ENCODE measurements at regions not wholly inside any gene's neighbourhood (a gene's known extent, or its start where the extent isn't known, plus 50 kb on each side); places are given as distances from the start of the nearest gene placed in this dataset.

GRCh38 chr12:107449891-107450290 lies 235.7 kb upstream of the PWP1 start:
- H3K4me1 ChIP-seq (ENCODE audit: control insufficient read depth, insufficient read depth, low read length) = no peaks in the 10 kb centered on the region
- H3K9me3 ChIP-seq (ENCODE audit: control insufficient read depth in 2 of 2, low read length in 2 of 2) = no peaks in the 10 kb centered on the region
- no peak overlapping the region for H3K4me3 ChIP-seq (ENCODE audit: low read length in 2 of 2)
- peaks cover 0 to 2% of the 10 kb centered on the region in 2 donors for H3K27me3 ChIP-seq (ENCODE audit: control insufficient read depth in 1 of 2, insufficient read depth in 2 of 2, low read length in 2 of 2)
- no peaks in the 10 kb centered on the region for H3K36me3 ChIP-seq (ENCODE audit: control insufficient read depth in 2 of 2, insufficient read depth in 2 of 2, low read length in 2 of 2)
- no peak overlapping the region for H3K9ac ChIP-seq (ENCODE audit: low read length in 2 of 2)
- H3K27ac ChIP-seq (ENCODE audit: low read length) = no peak overlapping the region

DNA sequence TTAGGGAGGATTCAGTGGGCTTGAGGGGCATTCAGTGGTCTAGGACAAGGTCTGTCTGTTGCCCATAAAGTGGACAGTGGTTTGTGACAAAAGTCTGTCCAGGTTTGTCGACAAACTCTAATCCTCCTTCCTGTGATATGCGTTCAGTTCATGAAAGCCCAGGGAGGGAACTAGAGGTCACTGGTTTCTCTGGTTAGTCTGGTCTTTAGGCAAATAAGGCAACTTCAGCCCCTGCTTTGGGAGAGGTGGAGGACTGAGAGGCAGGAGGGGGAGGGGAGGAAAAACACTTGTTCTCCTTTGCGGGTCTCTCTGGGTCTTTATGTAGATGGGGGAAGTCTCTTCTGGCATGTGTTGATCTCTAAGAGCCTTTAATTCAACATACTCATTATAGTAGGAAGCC lies 235.1 kb upstream of the PWP1 start:
- Histone ChIP-seq H3K4me1 (ENCODE audit: control insufficient read depth, insufficient read depth, low read length) (no peaks in the 10 kb centered on the region), H3K36me3 (ENCODE audit: control insufficient read depth in 2 of 2, insufficient read depth in 2 of 2, low read length in 2 of 2) (no peaks in the 10 kb centered on the region), H3K27ac (ENCODE audit: low read length) (no peak overlapping the region), H3K9me3 (ENCODE audit: control insufficient read depth in 2 of 2, low read length in 2 of 2) (no peaks in the 10 kb centered on the region), H3K27me3 (ENCODE audit: control insufficient read depth in 1 of 2, insufficient read depth in 2 of 2, low read length in 2 of 2) (peaks cover 0 to 2% of the 10 kb centered on the region in 2 donors), H3K9ac (ENCODE audit: low read length in 2 of 2) (no peak overlapping the region), H3K4me3 (ENCODE audit: low read length in 2 of 2) (no peak overlapping the region)

GRCh38 chr12:107451246-107451645 lies 234.4 kb upstream of the PWP1 start:
- H3K9ac ChIP-seq (ENCODE audit: low read length in 2 of 2) = no peak overlapping the region
- H3K4me3 ChIP-seq (ENCODE audit: low read length in 2 of 2) = no peak overlapping the region

DNA sequence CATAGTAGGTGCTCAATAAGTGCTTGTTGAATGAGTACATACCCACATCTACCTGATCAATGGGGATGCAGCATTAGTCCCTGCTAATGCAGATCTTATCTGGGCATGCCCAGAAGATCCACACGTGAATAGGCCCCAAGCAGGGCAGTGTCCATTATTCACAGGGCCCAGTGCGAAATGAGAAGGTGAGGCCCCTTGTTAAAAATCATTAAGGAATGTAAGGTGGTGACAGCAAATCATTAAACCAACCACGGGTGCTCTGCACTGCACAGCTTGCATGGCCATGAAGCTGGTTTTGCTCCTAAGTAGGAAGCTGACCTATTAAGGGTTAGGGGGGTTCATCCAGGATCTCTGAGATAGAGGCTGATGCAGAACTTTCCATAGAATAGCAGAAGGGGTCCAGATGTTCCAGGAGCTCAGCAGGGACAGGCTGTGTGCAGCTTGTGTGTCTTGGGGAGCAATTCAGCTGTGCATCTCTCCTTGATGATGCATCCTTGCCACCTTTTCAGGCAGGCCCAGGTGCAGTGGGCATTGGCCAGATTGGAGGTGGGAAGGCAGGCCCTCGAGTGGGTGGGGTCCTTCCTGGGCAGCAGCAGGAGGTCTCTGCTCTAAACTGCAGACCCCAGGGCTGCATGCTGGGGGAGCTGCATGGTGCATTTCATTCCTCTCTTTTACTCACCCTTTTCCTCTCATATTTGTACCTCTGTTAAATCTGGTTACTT lies 231.3 kb upstream of the PWP1 start:
- no peak overlapping the region for H3K27ac ChIP-seq (ENCODE audit: low read length)
- no peaks in the 10 kb centered on the region for H3K36me3 ChIP-seq (ENCODE audit: control insufficient read depth in 2 of 2, insufficient read depth in 2 of 2, low read length in 2 of 2)
- H3K4me1 ChIP-seq (ENCODE audit: control insufficient read depth, insufficient read depth, low read length) = no peaks in the 10 kb centered on the region
- H3K27me3 ChIP-seq (ENCODE audit: control insufficient read depth in 1 of 2, insufficient read depth in 2 of 2, low read length in 2 of 2) = peaks cover 0 to 2% of the 10 kb centered on the region in 2 donors
- H3K9me3 ChIP-seq (ENCODE audit: control insufficient read depth in 2 of 2, low read length in 2 of 2) = no peaks in the 10 kb centered on the region
- H3K4me3 ChIP-seq (ENCODE audit: low read length in 2 of 2) = no peak overlapping the region
- no peak overlapping the region for H3K9ac ChIP-seq (ENCODE audit: low read length in 2 of 2)

More at GRCh38 chr12:107451246-107451645, 234.4 kb upstream of the PWP1 start:
- Histone ChIP-seq H3K36me3 (ENCODE audit: control insufficient read depth in 2 of 2, insufficient read depth in 2 of 2, low read length in 2 of 2) (no peaks in the 10 kb centered on the region), H3K27me3 (ENCODE audit: control insufficient read depth in 1 of 2, insufficient read depth in 2 of 2, low read length in 2 of 2) (peaks cover 0 to 2% of the 10 kb centered on the region in 2 donors), H3K9me3 (ENCODE audit: control insufficient read depth in 2 of 2, low read length in 2 of 2) (no peaks in the 10 kb centered on the region), H3K4me1 (ENCODE audit: control insufficient read depth, insufficient read depth, low read length) (no peaks in the 10 kb centered on the region), H3K27ac (ENCODE audit: low read length) (no peak overlapping the region)

GRCh38 chr12:107457362-107457935 lies 228.2 kb upstream of the PWP1 start:
- Histone ChIP-seq H3K4me3 (ENCODE audit: low read length in 2 of 2) (no peak overlapping the region), H3K9me3 (ENCODE audit: control insufficient read depth in 2 of 2, low read length in 2 of 2) (no peaks in the 10 kb centered on the region), H3K4me1 (ENCODE audit: control insufficient read depth, insufficient read depth, low read length) (no peaks in the 10 kb centered on the region), H3K27ac (ENCODE audit: low read length) (no peak overlapping the region), H3K27me3 (ENCODE audit: control insufficient read depth in 1 of 2, insufficient read depth in 2 of 2, low read length in 2 of 2) (no peaks in the 10 kb centered on the region), H3K36me3 (ENCODE audit: control insufficient read depth in 2 of 2, insufficient read depth in 2 of 2, low read length in 2 of 2) (no peaks in the 10 kb centered on the region), H3K9ac (ENCODE audit: low read length in 2 of 2) (no peak overlapping the region)

GRCh38 chr12:107458163-107458562 lies 227.4 kb upstream of the PWP1 start:
- H3K9me3 ChIP-seq (ENCODE audit: control insufficient read depth in 2 of 2, low read length in 2 of 2) = no peaks in the 10 kb centered on the region
- no peaks in the 10 kb centered on the region for H3K4me1 ChIP-seq (ENCODE audit: control insufficient read depth, insufficient read depth, low read length)
- H3K27ac ChIP-seq (ENCODE audit: low read length) = no peak overlapping the region
- H3K4me3 ChIP-seq (ENCODE audit: low read length in 2 of 2) = no peak overlapping the region
- H3K27me3 ChIP-seq (ENCODE audit: control insufficient read depth in 1 of 2, insufficient read depth in 2 of 2, low read length in 2 of 2) = no peaks in the 10 kb centered on the region
- H3K36me3 ChIP-seq (ENCODE audit: control insufficient read depth in 2 of 2, insufficient read depth in 2 of 2, low read length in 2 of 2) = no peaks in the 10 kb centered on the region
- no peak overlapping the region for H3K9ac ChIP-seq (ENCODE audit: low read length in 2 of 2)

DNA sequence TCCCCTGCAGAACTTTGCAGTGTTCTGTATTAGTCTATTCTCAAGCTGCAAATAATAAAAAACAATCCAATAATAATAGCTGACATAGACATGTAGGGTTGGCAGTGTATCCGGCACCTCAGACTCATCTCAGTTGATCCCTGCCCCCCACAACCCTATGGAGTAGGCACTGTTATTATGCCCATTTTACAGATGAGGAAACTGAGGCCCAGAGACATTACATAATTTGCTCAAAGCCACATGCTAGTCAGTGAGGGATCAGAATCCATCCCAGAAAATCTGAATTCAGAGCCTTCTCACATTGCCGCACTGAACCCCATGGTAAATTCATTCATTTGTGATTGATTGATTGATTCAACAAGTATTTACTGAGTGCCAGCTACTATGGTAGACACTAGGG lies 226.6 kb upstream of the PWP1 start:
- Histone ChIP-seq H3K4me3 (ENCODE audit: low read length in 2 of 2) (no peak overlapping the region), H3K4me1 (ENCODE audit: control insufficient read depth, insufficient read depth, low read length) (no peaks in the 10 kb centered on the region), H3K27me3 (ENCODE audit: control insufficient read depth in 1 of 2, insufficient read depth in 2 of 2, low read length in 2 of 2) (no peaks in the 10 kb centered on the region), H3K9me3 (ENCODE audit: control insufficient read depth in 2 of 2, low read length in 2 of 2) (no peaks in the 10 kb centered on the region), H3K9ac (ENCODE audit: low read length in 2 of 2) (no peak overlapping the region), H3K36me3 (ENCODE audit: control insufficient read depth in 2 of 2, insufficient read depth in 2 of 2, low read length in 2 of 2) (no peaks in the 10 kb centered on the region), H3K27ac (ENCODE audit: low read length) (no peak overlapping the region)

DNA sequence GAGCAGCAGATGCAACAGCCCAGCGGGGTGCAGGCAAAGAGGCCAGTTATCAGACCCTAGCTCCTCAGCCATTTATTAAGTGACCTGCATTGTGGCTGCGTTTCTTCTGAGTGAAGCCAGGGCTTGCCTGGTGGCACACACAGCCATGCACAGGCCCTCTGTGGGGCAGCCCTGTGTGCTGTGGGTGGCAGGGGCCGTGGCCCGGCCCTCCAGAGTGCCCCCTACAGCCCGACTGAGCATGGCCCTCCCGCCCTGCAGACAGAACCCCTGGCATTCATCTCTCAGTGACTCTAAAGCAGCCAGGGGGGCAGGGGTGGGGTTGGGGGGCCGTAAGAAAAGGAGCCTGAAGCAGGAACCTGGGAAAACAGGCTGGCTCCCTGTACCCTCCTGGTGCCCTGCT lies 226.0 kb upstream of the PWP1 start:
- Histone ChIP-seq H3K4me3 (ENCODE audit: low read length in 2 of 2) (no peak overlapping the region), H3K4me1 (ENCODE audit: control insufficient read depth, insufficient read depth, low read length) (no peaks in the 10 kb centered on the region), H3K9ac (ENCODE audit: low read length in 2 of 2) (no peak overlapping the region), H3K27me3 (ENCODE audit: control insufficient read depth in 1 of 2, insufficient read depth in 2 of 2, low read length in 2 of 2) (no peaks in the 10 kb centered on the region), H3K36me3 (ENCODE audit: control insufficient read depth in 2 of 2, insufficient read depth in 2 of 2, low read length in 2 of 2) (no peaks in the 10 kb centered on the region), H3K9me3 (ENCODE audit: control insufficient read depth in 2 of 2, low read length in 2 of 2) (no peaks in the 10 kb centered on the region), H3K27ac (ENCODE audit: low read length) (no peak overlapping the region)

DNA sequence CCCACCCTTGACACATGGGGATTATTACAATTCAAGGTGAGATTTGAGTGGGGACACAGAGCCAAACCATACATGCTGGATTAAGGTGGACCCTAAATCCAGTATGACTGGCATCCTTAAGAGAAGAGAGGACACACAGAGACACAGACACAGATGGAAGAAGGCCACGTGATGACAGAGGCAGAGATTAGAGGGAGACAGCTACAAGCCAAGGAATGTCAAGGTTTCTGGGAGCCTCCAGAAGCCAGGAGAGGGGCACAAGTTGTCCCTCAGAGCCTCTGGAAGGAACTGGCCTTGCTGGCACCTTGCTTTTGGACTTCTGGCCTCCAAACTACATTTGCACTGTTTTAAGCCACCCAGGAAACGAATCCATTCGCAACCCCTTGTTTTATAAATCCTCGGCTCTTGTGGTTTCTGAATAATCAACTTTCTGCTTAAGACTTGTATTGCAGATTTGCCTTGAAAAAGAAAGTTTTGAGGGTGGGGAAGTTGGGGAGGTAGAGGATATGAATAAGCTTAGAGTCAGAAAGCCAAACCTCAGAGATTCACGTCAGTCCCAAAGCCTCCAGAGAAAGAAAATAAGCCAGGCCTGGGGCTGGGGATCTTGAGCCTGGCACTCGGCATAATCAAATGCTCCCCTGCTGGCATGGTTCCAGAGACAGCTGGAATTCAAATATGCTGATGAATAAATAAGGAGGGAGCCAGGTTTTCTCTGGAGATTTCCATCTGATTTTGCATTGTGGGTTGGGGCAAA lies 224.2 kb upstream of the PWP1 start:
- H3K4me1 ChIP-seq (ENCODE audit: control insufficient read depth, insufficient read depth, low read length) = no peaks in the 10 kb centered on the region
- H3K4me3 ChIP-seq (ENCODE audit: low read length in 2 of 2) = no peak overlapping the region
- no peaks in the 10 kb centered on the region for H3K36me3 ChIP-seq (ENCODE audit: control insufficient read depth in 2 of 2, insufficient read depth in 2 of 2, low read length in 2 of 2)
- peaks cover 0 to 2% of the 10 kb centered on the region in 2 donors for H3K27me3 ChIP-seq (ENCODE audit: control insufficient read depth in 1 of 2, insufficient read depth in 2 of 2, low read length in 2 of 2)
- H3K9ac ChIP-seq (ENCODE audit: low read length in 2 of 2) = no peak overlapping the region
- no peaks in the 10 kb centered on the region for H3K9me3 ChIP-seq (ENCODE audit: control insufficient read depth in 2 of 2, low read length in 2 of 2)
- no peak overlapping the region for H3K27ac ChIP-seq (ENCODE audit: low read length)

DNA sequence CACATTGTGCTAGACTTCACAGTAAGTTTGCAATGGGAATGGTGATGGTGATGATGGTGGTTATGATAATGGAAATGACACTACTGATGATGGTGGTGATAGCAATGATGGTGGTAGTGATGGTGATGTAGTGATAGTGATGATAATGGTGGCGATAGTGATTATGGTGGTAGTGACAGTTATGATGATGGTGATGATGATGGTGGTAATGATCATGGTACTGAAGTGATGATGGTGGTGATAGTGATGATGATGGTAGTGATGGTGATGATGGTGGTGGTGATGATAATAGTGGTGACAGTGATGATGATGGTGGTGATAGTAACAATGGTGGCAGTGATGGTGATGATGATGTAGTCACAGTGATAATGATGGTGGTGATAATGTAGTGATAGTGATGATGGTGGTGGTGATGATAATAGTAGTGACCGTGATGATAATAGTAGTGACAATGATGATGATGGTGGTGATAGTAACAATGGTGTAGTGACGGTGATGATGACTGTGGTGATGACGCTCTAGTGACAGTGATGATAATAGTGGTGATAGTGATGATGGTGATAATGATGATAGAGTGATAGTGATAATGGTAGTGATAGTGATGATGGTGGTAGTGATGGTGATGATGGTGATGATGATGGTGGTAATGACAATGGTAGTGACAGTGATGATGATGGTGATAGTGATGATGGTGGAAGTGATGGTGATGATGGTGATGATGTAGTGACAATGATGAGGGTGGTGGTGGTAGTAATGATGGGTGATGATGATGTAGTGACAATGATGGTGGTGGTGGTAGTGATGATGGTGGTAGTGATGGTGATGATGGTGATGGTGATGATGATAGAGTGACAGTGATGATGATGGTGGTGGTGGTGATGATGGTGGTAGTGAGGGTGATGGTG lies 222.9 kb upstream of the PWP1 start:
- H3K4me1 ChIP-seq (ENCODE audit: control insufficient read depth, insufficient read depth, low read length) = no peaks in the 10 kb centered on the region
- no peak overlapping the region for H3K4me3 ChIP-seq (ENCODE audit: low read length in 2 of 2)
- H3K36me3 ChIP-seq (ENCODE audit: control insufficient read depth in 2 of 2, insufficient read depth in 2 of 2, low read length in 2 of 2) = no peaks in the 10 kb centered on the region
- H3K9ac ChIP-seq (ENCODE audit: low read length in 2 of 2) = no peak overlapping the region
- peaks cover 0 to 2% of the 10 kb centered on the region in 2 donors for H3K27me3 ChIP-seq (ENCODE audit: control insufficient read depth in 1 of 2, insufficient read depth in 2 of 2, low read length in 2 of 2)
- H3K27ac ChIP-seq (ENCODE audit: low read length) = no peak overlapping the region
- H3K9me3 ChIP-seq (ENCODE audit: control insufficient read depth in 2 of 2, low read length in 2 of 2) = no peaks in the 10 kb centered on the region
